CD4-positive, CD25-positive, alpha-beta regulatory T cell (primary cell): ENCODE measurements at regions not wholly inside any gene's neighbourhood (a gene's known extent, or its start where the extent isn't known, plus 50 kb on each side); places are given as distances from the start of the nearest gene placed in this dataset.

Experiments
- ATAC-seq, 2 donors: fragments of 150-1000 bp; cut with Tn5 transposase; one replicate each; pipeline ENCODE4 v1.10.0; 2021; ENCODE audit warnings: low read depth in 2 of 2, moderate number of reproducible peaks in 2 of 2, moderate library complexity in 1 of 2
- DNase-seq, 3 donors: peaks; one replicate each; pipeline versions ENCODE4 v3.0.0 to v3.0.0-alpha.2; 2012 to 2022; ENCODE audit warnings: mixed read lengths in 1 of 3
- H3K27ac ChIP-seq: one replicate; pipeline ENCODE4 v1.7.0; 2013; ENCODE audit warnings: mild to moderate bottlenecking, low read length; ENCODE audit not compliant: insufficient read depth, poor library complexity, severe bottlenecking
- H3K27me3 ChIP-seq: one replicate; pipeline ENCODE4 v1.7.0; 2013; ENCODE audit warnings: low read length; ENCODE audit not compliant: control insufficient read depth, insufficient read depth
- H3K36me3 ChIP-seq: one replicate; pipeline ENCODE4 v1.7.0; 2013; ENCODE audit warnings: mild to moderate bottlenecking, low read length, moderate library complexity; ENCODE audit not compliant: control insufficient read depth, insufficient read depth
- H3K4me1 ChIP-seq: 2 replicates; pipeline ENCODE4 v1.7.0; 2013; ENCODE audit warnings: mild to moderate bottlenecking, low read length; ENCODE audit not compliant: insufficient read depth, control insufficient read depth, poor library complexity, severe bottlenecking
- H3K4me3 ChIP-seq: one replicate; pipeline ENCODE4 v1.7.0; 2013; ENCODE audit warnings: low read depth, mild to moderate bottlenecking, low read length, moderate library complexity
- H3K9me3 ChIP-seq, 2 experiments: 1 replicate in 1 of 2; 2 replicates in 1 of 2; pipeline ENCODE4 v1.7.0; 2013; ENCODE audit warnings: low read length in 2 of 2, mild to moderate bottlenecking in 1 of 2, moderate library complexity in 1 of 2; ENCODE audit not compliant: control insufficient read depth in 2 of 2
- H3K27ac Mint-ChIP-seq, 3 donors: one replicate each; pipeline ENCODE4 v1.8.0; 2020 to 2022; ENCODE audit warnings: mild to moderate bottlenecking in 3 of 3, mixed read lengths in 3 of 3, moderate library complexity in 2 of 3
- H3K27me3 Mint-ChIP-seq: one replicate; pipeline ENCODE4 v1.8.0; 2022; ENCODE audit warnings: mild to moderate bottlenecking, mixed read lengths
- H3K36me3 Mint-ChIP-seq: one replicate; pipeline ENCODE4 v1.8.0; 2020; ENCODE audit warnings: mixed read lengths
- H3K4me1 Mint-ChIP-seq, 4 donors: one replicate each; pipeline ENCODE4 v1.8.0; 2020 to 2022; ENCODE audit warnings: mixed read lengths in 4 of 4, mild to moderate bottlenecking in 1 of 4
- H3K4me3 Mint-ChIP-seq, 4 donors: one replicate each; pipeline ENCODE4 v1.8.0; 2020 to 2022; ENCODE audit warnings: mild to moderate bottlenecking in 4 of 4, mixed read lengths in 4 of 4, moderate library complexity in 3 of 4
- H3K9me3 Mint-ChIP-seq, 7 donors: one replicate each; pipeline ENCODE4 v1.8.0; 2020 to 2022; ENCODE audit warnings: mixed read lengths in 7 of 7, mild to moderate bottlenecking in 3 of 7, moderate library complexity in 2 of 7

DNA sequence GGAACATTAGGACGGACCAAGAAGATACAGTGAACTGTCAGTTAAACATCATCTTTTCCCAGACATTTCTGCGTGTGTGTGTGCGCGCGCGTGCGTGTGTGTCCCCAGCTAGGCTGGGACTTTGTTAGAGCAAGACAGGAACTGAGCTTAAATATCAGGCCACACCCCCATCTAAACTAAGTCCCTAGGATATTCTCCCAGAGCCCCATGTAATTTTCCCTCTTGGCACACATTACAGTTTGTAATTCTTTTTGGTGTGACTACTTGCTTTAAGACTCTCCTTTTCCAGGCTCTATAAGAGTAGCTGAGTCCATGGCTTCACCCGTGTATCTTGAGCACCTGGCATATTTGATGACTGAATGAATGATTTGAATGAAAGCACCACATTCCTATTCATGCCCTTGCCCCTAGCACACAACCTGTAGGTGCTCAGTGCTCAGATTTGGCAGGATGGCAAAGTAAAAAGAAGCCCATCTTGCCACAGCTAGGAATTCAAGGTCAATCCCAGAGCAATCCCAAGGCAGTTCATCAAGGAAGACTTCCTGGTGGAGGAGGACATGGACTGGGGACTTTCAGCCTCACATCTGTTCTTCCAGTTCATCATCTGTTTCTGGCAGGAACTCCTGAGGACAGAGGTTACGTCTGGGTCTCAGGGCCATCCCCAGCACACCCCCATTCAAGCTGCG lies 69.2 kb downstream of the MRPL14 start:
- Mint-ChIP-seq H3K27ac (no peak overlapping the region), H3K4me1 (peaks cover 0 to 6% (median 0%) of the 10 kb centered on the region in 4 donors), H3K9me3 (peaks cover 0 to 3% (median 0%) of the 10 kb centered on the region in 7 donors), H3K36me3 (peaks cover 3% of the 10 kb centered on the region), H3K4me3 (no peak overlapping the region), H3K27me3 (peaks cover 27% of the 10 kb centered on the region)
- DNase-seq (no peak), ATAC-seq (no peak)
- H3K4me3 ChIP-seq = no peak overlapping the region
- no peak overlapping the region for H3K27ac ChIP-seq
- H3K4me1 ChIP-seq = no peaks in the 10 kb centered on the region
- no peaks in the 10 kb centered on the region for H3K36me3 ChIP-seq
- H3K27me3 ChIP-seq = no peaks in the 10 kb centered on the region
- peaks cover 0 to 3% of the 10 kb centered on the region in 2 experiments for H3K9me3 ChIP-seq

DNA sequence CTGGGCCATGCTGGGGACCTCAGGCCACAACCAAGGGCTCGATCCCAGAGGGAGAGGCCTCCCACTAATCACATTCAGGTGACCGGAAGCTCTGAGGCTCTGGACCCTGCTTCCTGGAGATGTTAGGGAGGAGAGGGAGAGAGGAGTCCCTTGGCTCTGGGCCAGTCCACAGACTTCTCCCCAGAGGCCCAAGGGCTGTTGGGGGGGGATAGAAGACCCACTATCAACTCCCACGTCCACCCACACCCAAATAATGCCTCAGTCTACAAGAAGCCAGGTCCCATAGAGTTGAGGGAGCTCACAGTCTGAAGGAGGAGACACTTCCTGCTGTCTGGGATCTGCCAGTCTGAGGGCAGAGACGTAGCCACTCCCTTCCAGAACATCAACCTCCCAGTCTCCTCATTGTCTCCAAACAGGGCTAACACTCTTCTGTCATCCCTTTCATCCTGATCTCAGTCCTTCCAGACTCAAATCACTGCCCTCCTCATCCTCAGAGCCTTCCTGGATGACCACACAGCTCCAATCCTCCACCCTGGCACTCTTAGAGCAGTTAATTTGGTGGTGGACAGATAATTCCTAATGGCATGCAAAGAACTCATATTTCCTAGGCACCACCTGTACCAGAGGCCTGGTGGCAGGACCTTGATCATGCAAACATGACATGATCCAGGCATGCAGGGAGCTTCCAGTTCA lies 69.9 kb downstream of the MRPL14 start:
- H3K27me3 Mint-ChIP-seq = peaks cover 27% of the 10 kb centered on the region
- H3K9me3 Mint-ChIP-seq = peaks cover 0 to 3% (median 0%) of the 10 kb centered on the region in 7 donors
- H3K9me3 ChIP-seq = peaks cover 0 to 3% of the 10 kb centered on the region in 2 experiments
- H3K4me3 ChIP-seq = no peak overlapping the region
- H3K4me1 Mint-ChIP-seq = peaks cover 0 to 6% (median 0%) of the 10 kb centered on the region in 4 donors
- no peaks in the 10 kb centered on the region for H3K36me3 ChIP-seq
- H3K36me3 Mint-ChIP-seq = peaks cover 3% of the 10 kb centered on the region
- no peak overlapping the region for H3K27ac ChIP-seq
- H3K27me3 ChIP-seq = no peaks in the 10 kb centered on the region
- no peak overlapping the region for H3K27ac Mint-ChIP-seq
- no peak overlapping the region for H3K4me3 Mint-ChIP-seq
- ATAC-seq = no peak
- DNase-seq = no peak
- H3K4me1 ChIP-seq = no peaks in the 10 kb centered on the region

DNA sequence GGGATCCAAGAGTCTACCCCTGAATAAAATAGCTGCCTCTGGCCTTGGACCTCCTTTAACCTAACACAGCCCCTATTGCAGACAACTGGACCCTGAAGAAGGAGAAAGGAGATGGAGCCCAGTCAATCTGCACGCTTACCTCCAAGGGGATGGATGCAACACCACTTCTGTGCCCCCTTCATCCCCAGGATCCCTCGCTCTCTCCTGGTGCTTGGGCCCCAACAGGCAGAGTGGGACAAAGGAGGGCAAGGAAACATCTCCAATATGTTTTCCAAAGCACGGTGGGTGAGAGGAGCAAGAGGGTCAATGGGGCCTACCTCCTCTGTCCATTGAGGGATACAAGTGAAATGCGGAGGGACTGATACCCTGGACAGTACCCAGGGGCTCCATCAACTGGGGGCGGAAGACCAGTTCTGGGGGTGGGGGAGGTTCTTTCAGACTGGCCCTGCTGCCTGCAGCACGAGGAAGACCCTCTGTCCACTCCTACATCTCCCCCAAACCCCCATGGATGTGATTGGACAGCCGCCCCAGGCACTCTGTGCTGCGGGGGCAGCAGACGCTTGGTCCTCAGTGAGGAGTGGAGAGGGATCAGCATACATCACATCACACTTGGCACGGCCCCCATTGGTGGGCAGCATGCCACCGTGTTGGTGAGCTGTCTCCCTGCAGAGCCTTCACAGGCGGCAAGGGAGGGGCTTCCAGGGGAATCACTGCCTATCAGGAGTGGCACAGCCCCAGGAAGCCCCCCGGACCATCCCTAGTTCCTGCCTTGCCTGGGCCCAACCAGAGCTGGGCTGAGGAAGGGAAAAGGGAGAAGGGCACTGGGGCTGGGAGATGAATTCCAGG lies 70.6 kb downstream of the MRPL14 start:
- no peak for ATAC-seq
- peaks cover 0 to 3% (median 0%) of the 10 kb centered on the region in 7 donors for H3K9me3 Mint-ChIP-seq
- no peaks in the 10 kb centered on the region for H3K4me1 ChIP-seq
- H3K36me3 ChIP-seq = no peaks in the 10 kb centered on the region
- no peak overlapping the region for H3K4me3 Mint-ChIP-seq
- H3K27me3 ChIP-seq = no peaks in the 10 kb centered on the region
- H3K4me3 ChIP-seq = no peak overlapping the region
- no peak overlapping the region for H3K27ac ChIP-seq
- H3K27me3 Mint-ChIP-seq = peaks cover 24% of the 10 kb centered on the region
- peaks cover 0 to 6% (median 0%) of the 10 kb centered on the region in 4 donors for H3K4me1 Mint-ChIP-seq
- H3K36me3 Mint-ChIP-seq = peaks cover 3% of the 10 kb centered on the region
- no peak overlapping the region for H3K27ac Mint-ChIP-seq
- peaks cover 0 to 3% of the 10 kb centered on the region in 2 experiments for H3K9me3 ChIP-seq
- no peak for DNase-seq

DNA sequence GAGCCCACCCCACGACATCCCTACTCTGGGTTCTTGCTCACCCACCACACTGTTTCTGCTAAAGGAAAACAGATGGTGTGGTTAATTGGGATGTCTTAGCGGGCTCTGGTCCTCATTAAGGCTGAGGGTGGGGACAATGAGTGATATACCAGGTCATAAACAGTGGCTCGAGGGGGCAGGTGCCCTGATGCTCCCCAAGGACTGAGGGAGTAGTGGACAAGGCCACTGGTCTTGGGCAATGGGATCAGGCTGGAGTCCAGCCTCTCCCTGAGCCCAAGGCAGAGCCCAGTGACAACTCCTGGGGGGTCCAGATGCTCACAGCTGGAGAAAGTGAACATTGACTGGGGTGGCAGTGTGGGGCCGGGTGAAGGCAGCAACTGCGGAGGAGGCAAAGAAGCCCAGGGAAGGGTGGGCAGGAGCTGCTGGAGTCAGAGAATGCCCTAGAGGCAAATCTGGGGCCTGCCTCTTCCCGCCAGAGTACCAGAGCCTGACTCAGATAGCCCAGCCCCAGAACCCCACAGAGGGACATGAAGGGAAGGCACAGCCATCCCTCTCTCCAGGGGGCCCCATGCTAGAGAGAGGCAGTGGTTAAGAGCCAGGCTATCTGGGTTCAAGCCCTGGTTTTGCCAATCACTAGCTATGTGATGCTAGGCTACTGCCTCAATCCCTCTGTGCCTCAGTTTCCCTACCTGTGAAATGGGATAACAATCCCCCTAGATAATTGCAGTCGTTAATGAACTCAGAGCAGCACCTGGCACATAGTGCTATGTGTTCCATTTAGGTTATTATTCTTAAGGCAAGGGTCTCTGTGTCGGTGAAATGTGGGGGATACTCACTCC lies 72.3 kb downstream of the MRPL14 start:
- Mint-ChIP-seq H3K36me3 (no peaks in the 10 kb centered on the region), H3K9me3 (peaks cover 0 to under 1% (median 0%) of the 10 kb centered on the region in 7 donors), H3K4me3 (no peak overlapping the region), H3K27ac (no peak overlapping the region), H3K27me3 (peaks cover 21% of the 10 kb centered on the region), H3K4me1 (peaks cover 0 to 6% (median 0%) of the 10 kb centered on the region in 4 donors)
- Histone ChIP-seq H3K27ac (no peak overlapping the region), H3K4me1 (no peaks in the 10 kb centered on the region), H3K27me3 (no peaks in the 10 kb centered on the region), H3K4me3 (no peak overlapping the region), H3K36me3 (no peaks in the 10 kb centered on the region), H3K9me3 (peaks cover 0 to 3% of the 10 kb centered on the region in 2 experiments)
- no peak for ATAC-seq
- DNase-seq = no peak

DNA sequence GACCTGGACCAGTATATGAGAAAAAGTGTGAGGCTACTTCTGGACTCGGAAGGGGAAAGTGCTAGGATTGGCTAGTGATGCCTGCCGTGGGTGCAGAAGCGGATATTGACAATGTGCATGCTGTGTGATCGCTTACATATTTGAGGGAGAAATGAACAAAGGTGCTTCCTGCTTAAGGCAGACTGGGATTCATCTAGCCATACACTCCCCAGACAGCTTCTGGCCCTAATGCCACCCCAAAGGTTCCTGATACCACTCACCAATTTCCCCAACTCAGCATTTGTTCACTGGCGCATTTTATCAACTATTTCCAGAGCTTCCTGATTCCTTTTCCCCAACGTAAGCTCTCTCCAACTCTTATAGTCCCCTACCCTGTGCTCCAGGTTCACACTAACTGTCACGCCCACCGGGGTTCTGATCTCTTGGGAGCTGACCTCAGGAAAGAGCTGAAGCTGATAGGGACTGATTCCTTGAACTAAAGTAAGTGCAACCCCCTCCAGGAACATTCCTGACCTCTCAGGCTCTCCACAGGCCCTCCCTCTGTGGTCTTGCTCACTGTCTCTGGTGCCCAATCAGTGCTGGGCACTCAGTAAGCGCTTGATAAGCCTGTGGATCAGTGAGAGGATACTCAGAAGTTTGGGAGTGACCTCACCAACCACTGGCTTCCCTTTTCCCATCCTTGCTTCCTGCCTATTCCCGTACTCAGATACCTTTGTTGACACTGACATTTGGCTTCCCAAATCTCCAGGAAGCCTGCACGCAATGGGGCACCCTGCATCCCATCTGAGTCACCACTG lies 73.3 kb downstream of the MRPL14 start:
- H3K4me3 Mint-ChIP-seq = no peak overlapping the region

DNA sequence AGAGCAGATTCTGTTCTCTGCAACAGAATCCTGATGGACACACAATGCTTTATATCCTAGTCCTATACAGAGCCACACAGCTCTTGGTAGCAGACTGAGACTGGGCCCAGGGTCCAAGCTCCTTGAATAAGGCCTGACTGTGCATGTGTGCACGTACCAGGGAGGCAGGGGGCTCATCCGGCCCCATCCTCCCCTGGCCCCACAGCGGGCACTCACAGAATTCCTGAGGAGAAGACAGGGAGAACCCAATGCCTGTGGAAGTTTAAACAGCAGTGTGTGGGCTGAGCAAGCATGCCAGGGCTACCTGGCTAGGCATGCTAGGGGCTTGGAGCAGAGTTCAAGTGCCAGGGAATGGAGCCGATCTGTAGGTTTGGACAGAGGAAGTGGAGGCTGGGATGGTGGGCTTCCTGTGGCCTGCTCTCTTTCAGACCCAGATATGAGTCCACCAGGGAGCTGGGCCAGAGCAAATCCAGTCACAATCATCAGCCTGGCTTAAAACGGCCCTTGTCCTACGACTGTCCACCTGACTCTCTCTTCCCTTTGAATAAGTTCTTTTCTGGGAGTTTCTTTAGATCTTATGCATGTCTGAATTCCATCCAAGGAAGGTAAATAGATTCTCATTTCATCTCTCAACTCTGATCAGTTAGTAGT lies 74.0 kb downstream of the MRPL14 start:
- H3K27me3 Mint-ChIP-seq = peaks cover 9% of the 10 kb centered on the region
- no peak for ATAC-seq

More for the DNA sequence above, 73.3 kb downstream of the MRPL14 start:
- H3K4me3 ChIP-seq = no peak overlapping the region
- no peak overlapping the region for H3K27ac ChIP-seq
- no peaks in the 10 kb centered on the region for H3K36me3 Mint-ChIP-seq
- no peaks in the 10 kb centered on the region for H3K27me3 ChIP-seq
- ATAC-seq (no peak), DNase-seq (no peak)
- H3K27ac Mint-ChIP-seq = no peak overlapping the region
- H3K36me3 ChIP-seq = no peaks in the 10 kb centered on the region
- H3K9me3 Mint-ChIP-seq = no peaks in the 10 kb centered on the region
- H3K4me1 Mint-ChIP-seq = peaks cover 0 to 8% (median 1%) of the 10 kb centered on the region in 4 donors
- no peaks in the 10 kb centered on the region for H3K4me1 ChIP-seq
- no peaks in the 10 kb centered on the region for H3K9me3 ChIP-seq
- H3K27me3 Mint-ChIP-seq = peaks cover 11% of the 10 kb centered on the region

More for the DNA sequence above, 74.0 kb downstream of the MRPL14 start:
- Histone ChIP-seq H3K27ac (no peak overlapping the region), H3K27me3 (no peaks in the 10 kb centered on the region), H3K4me1 (no peaks in the 10 kb centered on the region), H3K9me3 (no peaks in the 10 kb centered on the region), H3K4me3 (no peak overlapping the region), H3K36me3 (no peaks in the 10 kb centered on the region)
- Mint-ChIP-seq H3K4me3 (no peak overlapping the region), H3K4me1 (peaks cover 0 to 9% (median 2%) of the 10 kb centered on the region in 4 donors), H3K9me3 (no peaks in the 10 kb centered on the region), H3K27ac (no peak overlapping the region), H3K36me3 (no peaks in the 10 kb centered on the region)
- DNase-seq = no peak
